HL-60 (cell line): ENCODE measurements at regions not wholly inside any gene's neighbourhood (a gene's known extent, or its start where the extent isn't known, plus 50 kb on each side); places are given as distances from the start of the nearest gene placed in this dataset.

Experiments
- DNase-seq, 2 experiments: peaks; one replicate each; pipeline ENCODE4 v3.0.0-alpha.2; 2010 to 2020; ENCODE audit warnings: low read depth in 1 of 2, low spot score in 1 of 2
- H3K27ac ChIP-seq: fragments of 250-450 bp; sonication (Bioruptor Pico); replicated peaks from 2 replicates; pipeline ENCODE4 v1.5.1; 2020; ENCODE audit warnings: mild to moderate bottlenecking, moderate library complexity
- H3K27me3 ChIP-seq: fragments of 250-450 bp; sonication (Bioruptor Pico); 2 replicates; pipeline ENCODE4 v1.5.1; 2021; ENCODE audit warnings: mild to moderate bottlenecking, moderate library complexity; ENCODE audit not compliant: insufficient read depth, poor library complexity, severe bottlenecking
- H3K4me3 ChIP-seq: replicated peaks from 2 replicates; pipeline ENCODE4 v1.5.1; 2011; ENCODE audit warnings: mild to moderate bottlenecking, control low read depth, low read length; ENCODE audit not compliant: insufficient read depth
- GABPA ChIP-seq: IDR thresholded peaks from 2 replicates; pipeline ENCODE4 v1.6.1; 2012; ENCODE audit warnings: low read depth
- POLR2AphosphoS5 ChIP-seq: IDR thresholded peaks from 2 replicates; pipeline ENCODE4 v1.6.1; 2012; ENCODE audit warnings: low read depth
- SPI1 ChIP-seq: IDR thresholded peaks from 2 replicates; pipeline ENCODE4 v1.6.1; 2012; ENCODE audit warnings: low read depth, mild to moderate bottlenecking, borderline replicate concordance
- TF ChIP-seq, protein P1 (sequence below): IDR thresholded peaks from 2 replicates; pipeline ENCODE4 v1.6.1; 2012; ENCODE audit warnings: low read depth; ENCODE audit not compliant: insufficient replicate concordance
- TF ChIP-seq, protein P2 (sequence below): IDR thresholded peaks from one replicate; pipeline ENCODE4 v1.5.1; 2011; ENCODE audit warnings: low read length, control low read depth, inconsistent platforms; ENCODE audit not compliant: insufficient read depth

GRCh38 chr6:126907996-126908395 is 210.5 kb upstream of the RSPO3 start:
- TF ChIP-seq, protein P1, sequence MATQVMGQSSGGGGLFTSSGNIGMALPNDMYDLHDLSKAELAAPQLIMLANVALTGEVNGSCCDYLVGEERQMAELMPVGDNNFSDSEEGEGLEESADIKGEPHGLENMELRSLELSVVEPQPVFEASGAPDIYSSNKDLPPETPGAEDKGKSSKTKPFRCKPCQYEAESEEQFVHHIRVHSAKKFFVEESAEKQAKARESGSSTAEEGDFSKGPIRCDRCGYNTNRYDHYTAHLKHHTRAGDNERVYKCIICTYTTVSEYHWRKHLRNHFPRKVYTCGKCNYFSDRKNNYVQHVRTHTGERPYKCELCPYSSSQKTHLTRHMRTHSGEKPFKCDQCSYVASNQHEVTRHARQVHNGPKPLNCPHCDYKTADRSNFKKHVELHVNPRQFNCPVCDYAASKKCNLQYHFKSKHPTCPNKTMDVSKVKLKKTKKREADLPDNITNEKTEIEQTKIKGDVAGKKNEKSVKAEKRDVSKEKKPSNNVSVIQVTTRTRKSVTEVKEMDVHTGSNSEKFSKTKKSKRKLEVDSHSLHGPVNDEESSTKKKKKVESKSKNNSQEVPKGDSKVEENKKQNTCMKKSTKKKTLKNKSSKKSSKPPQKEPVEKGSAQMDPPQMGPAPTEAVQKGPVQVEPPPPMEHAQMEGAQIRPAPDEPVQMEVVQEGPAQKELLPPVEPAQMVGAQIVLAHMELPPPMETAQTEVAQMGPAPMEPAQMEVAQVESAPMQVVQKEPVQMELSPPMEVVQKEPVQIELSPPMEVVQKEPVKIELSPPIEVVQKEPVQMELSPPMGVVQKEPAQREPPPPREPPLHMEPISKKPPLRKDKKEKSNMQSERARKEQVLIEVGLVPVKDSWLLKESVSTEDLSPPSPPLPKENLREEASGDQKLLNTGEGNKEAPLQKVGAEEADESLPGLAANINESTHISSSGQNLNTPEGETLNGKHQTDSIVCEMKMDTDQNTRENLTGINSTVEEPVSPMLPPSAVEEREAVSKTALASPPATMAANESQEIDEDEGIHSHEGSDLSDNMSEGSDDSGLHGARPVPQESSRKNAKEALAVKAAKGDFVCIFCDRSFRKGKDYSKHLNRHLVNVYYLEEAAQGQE = no peak
- TF ChIP-seq, protein P2, sequence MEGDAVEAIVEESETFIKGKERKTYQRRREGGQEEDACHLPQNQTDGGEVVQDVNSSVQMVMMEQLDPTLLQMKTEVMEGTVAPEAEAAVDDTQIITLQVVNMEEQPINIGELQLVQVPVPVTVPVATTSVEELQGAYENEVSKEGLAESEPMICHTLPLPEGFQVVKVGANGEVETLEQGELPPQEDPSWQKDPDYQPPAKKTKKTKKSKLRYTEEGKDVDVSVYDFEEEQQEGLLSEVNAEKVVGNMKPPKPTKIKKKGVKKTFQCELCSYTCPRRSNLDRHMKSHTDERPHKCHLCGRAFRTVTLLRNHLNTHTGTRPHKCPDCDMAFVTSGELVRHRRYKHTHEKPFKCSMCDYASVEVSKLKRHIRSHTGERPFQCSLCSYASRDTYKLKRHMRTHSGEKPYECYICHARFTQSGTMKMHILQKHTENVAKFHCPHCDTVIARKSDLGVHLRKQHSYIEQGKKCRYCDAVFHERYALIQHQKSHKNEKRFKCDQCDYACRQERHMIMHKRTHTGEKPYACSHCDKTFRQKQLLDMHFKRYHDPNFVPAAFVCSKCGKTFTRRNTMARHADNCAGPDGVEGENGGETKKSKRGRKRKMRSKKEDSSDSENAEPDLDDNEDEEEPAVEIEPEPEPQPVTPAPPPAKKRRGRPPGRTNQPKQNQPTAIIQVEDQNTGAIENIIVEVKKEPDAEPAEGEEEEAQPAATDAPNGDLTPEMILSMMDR = no peak
- TF ChIP-seq POLR2AphosphoS5 (no peak), GABPA (no peak)
- Histone ChIP-seq H3K27me3 (no peaks in the 10 kb centered on the region), H3K27ac (no peak overlapping the region), H3K4me3 (no peak overlapping the region)
- DNase-seq = no peak

GRCh38 chr6:126909493-126909892 is 209.0 kb upstream of the RSPO3 start:
- Histone ChIP-seq H3K4me3 (no peak overlapping the region), H3K27me3 (no peaks in the 10 kb centered on the region), H3K27ac (no peak overlapping the region)
- DNase-seq = no peak
- TF ChIP-seq, protein P1 = no peak

DNA sequence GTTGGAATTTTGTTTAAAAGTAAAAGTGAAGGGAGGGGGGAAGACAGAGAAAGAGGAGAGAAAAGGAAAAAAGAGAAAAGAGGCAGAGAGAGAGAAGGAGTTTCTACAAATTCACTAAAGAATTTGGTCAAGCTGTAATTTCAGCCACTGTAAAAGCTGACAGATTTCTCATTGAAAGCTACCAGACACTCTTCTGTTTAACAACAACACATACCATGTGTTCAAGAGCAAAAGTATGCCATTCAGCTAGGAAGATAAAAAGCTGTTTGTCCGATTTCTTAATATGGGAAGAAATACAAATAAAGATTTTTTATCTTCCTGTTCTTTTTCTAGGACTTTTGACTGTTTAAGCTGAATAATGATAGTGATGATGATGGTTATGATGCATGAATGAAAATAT is 204.8 kb upstream of the RSPO3 start:
- Histone ChIP-seq H3K27me3 (no peaks in the 10 kb centered on the region), H3K4me3 (no peak overlapping the region), H3K27ac (no peak overlapping the region)
- DNase-seq = no peak
- TF ChIP-seq, protein P1 = no peak
- no peak for TF ChIP-seq SPI1

GRCh38 chr6:126914172-126914571 is 204.3 kb upstream of the RSPO3 start:
- no peak for DNase-seq
- no peak overlapping the region for H3K4me3 ChIP-seq
- no peaks in the 10 kb centered on the region for H3K27me3 ChIP-seq
- no peak overlapping the region for H3K27ac ChIP-seq
- TF ChIP-seq, protein P2 = no peak
- TF ChIP-seq, protein P1 = no peak
- TF ChIP-seq SPI1 = no peak
